Cardiac septum (tissue), 1 donor: ENCODE measurements at regions not wholly inside any gene's neighbourhood (a gene's known extent, or its start where the extent isn't known, plus 50 kb on each side); places are given as distances from the start of the nearest gene placed in this dataset.
A peak's percentile ranks its signal among the peaks of the same experiment; 100 is the strongest.

ENCODE experiments used
- DNase-seq: peaks from one replicate; pipeline ENCODE4 v3.0.0-alpha.2; 2020; ENCODE audit warnings: low spot score
- intact Hi-C: fragments of 100-400 bp; cut with DNase I; formaldehyde crosslinking; loops from one replicate; pipeline ENCODE4 v1.14.0; 2022
- donor health status: DM: no; HTN: no; CAD: no.

DNA sequence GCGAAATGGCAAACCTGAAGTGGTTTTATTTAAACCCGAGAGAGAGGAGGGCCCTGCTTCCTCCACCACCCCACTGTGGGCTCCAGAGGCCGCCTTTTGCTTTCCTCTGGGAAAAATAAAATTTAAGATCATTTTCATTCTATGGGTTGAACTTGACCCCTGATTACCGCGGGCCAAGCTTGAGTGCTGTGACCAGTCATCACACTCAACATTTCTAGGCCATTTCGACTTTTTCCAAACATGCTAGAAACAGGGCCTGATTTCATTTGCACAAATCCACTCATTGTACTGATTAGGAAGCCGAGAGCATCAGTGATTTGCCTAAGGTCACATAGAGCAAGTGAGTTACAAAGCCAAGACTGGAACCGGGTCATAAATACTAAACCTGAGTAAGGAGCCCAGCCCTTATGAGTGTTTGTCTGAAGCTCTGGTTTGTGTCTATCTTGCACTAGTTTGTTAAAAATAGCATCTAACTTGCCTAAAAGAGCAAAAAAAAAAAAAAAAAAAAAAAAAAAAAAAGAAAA lies 179.7 kb downstream of the DLL1 start:
- intact Hi-C loops: no loop called here
- DNase-seq: no peak

DNA sequence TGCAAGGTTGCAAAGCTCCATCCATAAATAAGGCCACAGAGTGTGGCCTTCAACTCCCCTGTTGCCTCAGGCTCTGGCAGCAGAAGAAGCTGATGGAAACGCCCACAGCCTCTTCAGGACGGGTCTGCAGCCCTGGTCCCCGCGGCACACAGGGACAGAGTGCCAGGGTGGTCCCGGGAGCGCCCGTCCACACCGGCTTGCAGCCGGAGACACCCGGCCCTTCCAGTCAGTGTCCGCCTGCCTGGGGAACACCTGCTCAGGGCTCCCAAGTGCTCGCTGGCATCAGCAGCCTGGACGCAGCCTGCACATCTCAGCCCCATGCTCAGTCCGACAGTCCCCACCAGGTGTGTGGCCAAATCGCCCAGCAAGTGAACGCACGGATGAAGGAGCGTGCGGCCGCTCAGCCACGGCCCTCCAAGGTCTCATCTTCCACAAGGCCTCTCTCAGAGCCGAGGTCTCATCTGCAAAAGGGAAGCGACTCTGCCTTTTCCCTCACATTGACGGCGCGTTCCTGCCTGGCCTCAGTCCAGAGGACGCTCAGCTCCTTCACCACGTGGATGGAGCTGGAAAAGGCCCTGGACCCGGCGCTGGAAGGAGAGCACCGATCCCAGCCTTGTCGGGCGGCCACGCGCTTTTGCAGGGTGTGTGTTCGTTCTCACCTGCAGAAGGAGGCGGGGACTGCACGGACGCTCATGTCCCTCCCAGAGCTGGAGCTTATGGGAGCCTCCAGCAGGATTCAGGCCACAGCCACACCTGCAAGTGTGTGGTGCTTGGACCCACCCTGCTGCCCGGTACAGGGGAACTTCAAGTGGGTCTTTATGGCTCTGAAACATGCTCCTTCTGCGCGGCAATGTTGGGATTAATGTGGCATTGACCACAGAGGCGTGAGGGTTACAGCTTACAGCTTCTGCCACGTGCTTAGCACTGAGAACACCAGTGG lies 180.4 kb downstream of the DLL1 start:
- intact Hi-C loops: no loop called here
- peak; percentile 66 for DNase-seq

DNA sequence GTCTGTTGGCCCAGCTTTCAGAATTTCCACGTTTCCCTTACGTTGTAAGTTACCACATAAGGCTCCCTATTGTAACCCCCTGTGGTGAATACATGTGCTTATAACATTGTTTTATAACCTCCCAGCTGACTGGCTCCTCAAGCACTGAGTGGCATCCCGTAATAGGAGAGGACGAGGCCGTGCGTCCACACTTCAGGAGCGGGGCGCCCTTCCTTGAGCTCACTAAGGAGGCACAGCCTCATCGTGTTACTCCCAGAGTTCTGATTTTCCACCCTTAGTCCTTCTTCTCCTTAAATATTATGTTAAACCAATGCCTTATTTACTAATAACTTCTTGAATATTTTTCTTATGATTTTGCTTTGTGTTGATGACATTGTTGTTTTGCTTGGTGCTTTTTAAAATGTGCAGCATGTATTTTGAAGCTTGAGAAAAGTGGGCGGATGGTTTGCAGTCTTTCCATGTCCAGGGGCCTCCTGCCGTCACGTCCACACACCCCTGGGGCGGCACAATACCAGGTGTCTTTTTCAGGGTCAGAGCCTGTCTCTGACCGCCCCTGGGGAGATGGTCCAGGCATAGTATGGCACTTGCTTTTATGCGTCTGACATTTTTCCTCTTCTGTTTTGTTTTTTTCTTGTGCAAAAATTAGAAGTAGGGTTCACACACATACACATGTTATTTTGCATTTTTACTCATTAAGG lies 181.8 kb downstream of the DLL1 start:
- DNase-seq: no peak
- intact Hi-C loops: no loop called here

DNA sequence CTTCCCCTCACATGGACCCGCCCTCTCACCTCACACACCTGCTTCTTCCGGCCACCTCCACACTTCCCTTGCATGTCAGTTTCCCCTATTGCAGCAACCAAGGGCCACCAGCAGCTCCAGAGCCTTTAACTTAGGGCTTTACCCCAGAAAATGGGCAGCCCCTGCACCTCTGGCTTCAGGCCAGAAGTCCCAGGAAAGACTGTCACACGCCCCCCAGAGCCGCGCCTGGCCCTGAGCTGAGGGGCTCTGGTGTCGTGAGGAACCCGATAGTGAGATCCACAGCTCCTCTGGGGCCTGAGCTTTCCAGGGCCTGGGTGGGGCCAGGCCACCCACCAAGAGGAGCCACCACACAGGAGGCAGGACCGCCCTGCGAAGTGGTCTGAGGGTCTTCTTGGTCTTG lies 182.4 kb downstream of the DLL1 start:
- intact Hi-C loops: no loop called here
- peak; percentile 50 for DNase-seq

DNA sequence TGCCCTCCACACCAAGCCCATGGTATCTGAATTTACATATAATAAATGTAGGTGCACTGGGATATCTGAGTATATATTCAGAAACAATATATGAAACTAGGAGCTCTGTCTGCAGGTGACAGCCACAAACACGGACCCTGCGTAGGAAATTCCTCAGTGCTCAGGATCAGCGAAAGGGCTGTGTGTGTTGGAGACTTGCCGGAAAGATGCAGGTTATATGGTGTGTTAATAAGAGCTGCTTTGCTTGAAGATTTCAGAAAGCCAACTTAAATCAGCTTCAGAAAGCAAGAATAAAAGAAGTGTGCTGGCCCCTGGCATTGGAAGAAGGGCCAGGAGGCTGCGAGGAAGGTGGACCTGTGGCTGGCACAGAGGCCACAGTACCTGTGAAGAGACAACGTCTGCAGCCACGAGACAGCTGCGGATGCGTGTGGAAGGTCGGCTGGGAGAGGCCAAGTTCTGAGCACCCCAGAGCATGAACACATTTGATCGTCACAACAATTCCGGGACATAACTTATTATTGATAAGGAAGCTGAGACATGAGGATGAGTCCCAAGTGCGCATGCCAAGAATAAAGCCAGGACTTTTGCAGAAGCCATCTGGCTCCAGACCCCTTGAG lies 183.2 kb downstream of the DLL1 start:
- intact Hi-C loops: no loop called here
- DNase-seq: peak; percentile 43

DNA sequence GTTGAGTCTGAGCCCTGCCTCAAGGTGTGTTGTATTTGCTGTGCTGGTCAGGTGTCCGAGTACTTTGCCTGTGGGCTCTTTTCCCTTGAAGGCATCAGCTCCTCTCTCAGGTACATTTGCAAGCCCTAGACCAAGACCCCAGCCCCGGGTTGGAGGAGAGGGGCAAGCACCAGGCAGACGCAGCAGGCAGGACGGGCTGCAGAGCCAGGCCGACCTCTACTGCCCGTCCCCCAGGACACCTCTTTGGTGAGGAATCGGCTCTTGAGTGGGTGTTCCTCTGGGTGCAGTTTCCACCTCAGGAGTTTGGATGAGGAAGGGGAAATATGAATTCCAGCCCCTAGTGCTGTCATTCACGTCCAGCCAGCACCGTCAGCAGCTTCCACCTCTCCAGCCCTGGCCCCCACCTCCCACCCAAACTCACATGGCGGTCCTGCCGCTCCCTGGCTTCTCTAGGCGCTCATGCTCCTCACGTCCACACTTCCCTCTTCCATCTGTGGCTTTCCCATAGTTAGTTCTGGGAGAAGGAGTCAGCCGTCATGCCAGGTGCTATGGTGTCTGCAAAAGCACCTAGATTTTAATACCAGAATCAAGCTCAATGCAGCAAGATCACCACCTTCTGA lies 183.9 kb downstream of the DLL1 start:
- DNase-seq: peak; percentile 64
- intact Hi-C loops: no loop called here

DNA sequence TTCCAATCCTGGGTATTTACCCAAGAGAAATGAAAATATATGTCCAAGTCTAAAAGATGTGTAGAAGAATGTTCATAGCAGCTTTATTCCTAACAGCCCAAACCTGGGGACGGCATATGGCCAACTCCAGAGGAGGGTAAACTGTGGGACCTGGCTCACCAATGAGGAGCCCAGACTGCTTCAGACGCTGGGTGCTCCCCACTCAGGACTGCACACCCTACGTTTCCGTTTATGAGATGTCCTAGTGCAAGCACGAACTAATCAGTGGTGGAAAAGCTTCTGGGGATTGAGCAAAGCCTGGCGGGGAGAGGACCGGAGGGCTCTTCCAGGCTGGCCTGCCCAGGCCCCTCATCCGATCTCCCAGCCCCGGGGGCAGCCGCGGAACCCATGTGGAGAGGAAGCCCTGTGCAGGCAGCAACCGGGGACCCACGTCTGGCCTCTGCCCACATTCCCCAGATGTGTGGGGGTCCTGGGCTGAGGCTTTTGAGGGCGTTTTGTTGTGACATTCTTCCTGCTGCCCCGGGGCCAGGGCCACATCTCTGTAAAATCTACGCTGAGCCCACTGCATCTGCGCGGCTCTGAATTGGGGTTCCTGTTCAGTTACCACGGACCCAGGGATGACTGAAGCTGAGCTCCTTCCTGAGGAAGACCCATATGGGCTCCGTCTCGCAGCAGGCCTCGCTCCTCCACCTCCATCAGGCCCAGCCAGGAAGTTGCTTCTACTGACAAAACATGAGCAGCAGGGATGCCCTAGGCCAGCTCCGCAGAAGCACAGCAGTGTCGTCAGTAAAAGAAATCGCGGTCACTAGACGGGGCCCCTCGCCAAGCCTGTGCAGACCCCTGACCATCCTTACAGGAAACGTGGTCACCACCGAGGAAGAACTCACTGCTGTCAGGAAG lies 188.0 kb downstream of the DLL1 start:
- intact Hi-C loops: no loop called here
- DNase-seq: peak; percentile 74

DNA sequence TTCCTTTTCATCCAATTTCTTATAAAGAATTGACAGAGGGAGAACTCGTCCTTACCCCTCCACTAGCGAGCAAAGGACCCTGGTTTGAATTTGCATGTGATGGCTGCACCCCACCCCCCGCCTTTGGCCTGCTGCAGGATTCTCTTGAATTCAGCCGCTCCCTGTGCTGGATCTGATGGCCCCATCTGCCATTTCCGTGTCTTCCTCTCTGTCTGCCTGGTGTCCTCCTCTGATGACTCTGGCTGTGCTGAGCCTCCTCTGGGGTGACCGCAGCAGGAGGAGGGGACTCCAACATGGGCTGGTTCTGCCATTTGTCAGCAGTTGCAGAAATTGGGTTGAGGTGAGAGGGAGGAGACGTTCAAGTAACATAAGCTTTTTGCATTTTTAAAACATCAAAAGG lies 188.8 kb downstream of the DLL1 start:
- intact Hi-C loops: no loop called here

DNA sequence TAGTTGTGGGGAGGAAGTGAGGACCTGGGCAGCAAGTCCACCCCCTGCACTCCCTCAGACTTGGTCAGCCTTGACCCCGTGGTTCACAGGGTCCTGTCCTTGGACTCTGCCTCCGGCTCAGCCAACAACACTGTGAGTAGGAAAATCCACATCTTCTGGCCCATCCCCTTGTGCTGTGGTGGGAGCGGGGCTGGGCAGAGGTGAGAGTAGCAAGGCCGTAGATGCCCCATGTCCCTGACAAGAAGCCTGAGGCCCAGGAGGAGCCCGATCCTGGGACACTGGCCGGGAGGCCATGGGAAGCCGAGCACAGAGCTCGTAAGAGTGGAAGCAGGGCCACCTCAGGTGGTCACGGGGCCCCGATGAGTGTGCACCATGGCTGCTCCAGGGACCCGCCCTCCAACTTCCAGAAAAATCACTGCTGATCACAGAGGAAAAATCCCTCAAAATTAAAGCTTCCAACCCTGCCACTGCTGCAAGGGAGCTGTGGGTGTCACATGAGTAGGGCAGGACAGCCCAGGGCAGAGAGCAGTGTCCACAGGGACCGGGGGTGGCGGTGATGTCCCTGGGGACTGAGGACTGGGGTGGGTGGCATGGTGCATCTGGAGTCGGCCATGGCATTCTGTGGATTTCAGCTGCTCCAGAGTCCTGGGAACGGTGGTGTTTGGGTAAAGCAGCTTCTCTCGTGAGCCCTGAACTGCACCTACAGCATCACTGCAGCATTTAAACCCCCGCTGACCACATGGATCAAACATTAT lies 189.4 kb downstream of the DLL1 start:
- DNase-seq: peak; percentile 70
- intact Hi-C loops: no loop called here

More for the DNA sequence above, 188.8 kb downstream of the DLL1 start:
- no peak for DNase-seq

DNA sequence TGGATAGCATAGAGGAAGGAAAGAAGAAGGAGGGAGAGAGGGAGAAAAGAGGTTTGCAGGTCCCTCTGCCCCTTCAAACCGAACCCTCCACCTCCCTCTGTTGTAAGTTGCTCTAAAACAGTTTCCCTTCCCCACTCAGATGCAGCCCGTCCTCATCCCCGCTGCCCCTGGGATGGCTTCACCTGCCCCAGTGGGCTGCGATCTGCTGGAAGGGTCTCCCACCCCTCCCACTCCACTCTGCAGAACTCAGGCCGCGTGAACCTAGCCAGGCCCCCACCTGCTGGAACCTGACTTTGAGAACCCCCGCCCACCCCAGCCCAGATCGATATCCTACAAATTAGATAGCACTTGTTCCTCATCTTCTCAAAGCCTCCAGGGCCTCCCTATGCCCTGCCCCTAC lies 190.8 kb downstream of the DLL1 start:
- DNase-seq: peak; percentile 64

DNA sequence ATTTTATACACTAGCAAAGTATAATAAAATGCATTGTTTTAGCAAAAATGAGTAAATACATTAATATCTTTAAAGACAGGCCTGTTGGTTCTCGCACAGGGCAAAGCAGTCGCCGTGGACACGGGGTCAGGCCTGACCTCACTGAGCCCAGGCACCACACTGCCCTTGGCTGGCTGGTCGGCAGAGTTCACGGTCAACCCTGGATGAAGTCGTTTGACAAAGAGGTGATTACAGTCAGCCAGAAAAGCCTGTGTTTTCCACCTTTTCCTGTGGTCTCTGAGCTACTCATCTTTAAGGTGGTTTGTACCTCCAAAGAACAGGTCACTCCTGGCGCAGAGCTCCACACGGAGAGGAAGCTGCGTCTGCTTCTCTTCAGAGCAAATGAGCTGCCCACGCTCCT lies 191.5 kb downstream of the DLL1 start:
- intact Hi-C loops: no loop called here
- DNase-seq: peak; percentile 58

More for the DNA sequence above, 190.8 kb downstream of the DLL1 start:
- intact Hi-C loops: no loop called here

DNA sequence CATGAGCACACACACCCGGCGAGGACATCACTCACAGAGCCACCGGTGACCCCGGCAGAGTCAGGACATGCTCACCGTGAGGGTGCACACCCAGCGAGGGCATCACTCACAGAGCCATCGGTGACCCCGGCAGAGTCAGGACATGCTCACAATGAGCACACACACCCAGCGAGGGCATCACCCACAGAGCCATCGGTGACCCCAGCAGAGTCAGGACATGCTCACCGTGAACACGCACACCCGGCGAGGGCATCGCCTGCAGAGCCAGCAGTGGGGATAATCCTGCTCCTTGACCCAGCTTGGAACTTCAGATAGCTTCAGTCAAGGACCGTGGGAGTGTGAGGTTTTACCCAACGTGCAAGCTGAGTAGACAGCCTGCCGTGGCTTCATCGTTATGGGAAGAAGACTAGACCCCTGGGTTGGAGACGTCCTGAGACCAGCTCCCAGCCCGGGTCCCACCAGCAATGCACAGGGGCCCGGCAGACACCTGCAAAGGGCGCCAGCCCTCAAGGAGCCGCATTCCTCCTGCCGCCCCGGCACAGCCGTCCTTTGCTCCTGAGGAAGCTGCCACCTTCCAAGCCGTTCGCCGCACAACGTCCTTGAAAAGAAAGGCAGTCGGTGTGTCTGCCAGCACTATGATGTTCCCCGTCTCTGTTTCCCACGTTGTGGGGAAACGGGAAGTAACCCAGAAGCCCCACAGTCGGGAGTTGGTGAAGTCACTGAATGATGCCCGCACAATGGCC lies 192.3 kb downstream of the DLL1 start:
- DNase-seq: peak; percentile 74
- intact Hi-C loops: no loop called here

DNA sequence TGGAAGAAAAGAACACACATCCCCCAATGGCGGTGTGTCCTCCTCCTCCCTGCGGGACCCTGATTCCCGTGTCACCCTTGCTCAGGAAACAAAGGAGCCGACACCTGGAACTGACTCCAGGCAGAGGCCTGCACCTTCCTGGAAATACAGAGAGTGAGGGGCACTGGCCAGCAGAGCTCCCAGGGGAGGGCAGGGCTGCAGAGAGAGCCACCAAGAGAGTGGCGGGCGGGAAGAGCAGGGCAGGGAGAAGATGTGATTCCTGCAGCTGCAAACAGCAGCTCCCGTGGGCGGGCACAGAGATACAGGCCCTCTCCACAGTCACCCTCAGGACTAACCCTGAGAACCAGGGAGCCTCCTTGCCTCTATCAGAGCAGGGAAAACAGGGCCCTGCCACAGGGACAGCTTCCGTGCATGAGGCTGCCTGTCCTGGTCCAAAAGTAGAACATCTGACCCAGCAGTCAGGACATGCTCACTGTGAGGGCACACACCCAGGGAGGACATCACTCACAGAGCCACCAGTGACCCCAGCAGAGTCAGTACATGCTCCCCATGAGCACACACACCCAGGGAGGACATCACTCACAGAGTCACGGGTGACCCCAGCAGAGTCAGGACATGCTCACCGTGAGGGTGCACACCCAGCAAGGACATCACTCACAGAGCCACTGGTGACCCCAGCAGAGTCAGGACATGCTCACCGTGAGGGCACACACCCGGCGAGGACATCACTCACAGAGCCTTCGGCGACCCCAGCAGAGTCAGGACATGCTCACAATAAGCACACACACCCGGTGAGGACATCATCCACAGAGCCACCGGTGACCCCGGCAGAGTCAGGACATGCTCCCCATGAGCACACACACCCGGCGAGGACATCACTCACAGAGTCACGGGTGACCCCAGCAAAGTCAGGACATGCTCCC lies 193.1 kb downstream of the DLL1 start:
- intact Hi-C loops: no loop called here
- peak; percentile 41 for DNase-seq

DNA sequence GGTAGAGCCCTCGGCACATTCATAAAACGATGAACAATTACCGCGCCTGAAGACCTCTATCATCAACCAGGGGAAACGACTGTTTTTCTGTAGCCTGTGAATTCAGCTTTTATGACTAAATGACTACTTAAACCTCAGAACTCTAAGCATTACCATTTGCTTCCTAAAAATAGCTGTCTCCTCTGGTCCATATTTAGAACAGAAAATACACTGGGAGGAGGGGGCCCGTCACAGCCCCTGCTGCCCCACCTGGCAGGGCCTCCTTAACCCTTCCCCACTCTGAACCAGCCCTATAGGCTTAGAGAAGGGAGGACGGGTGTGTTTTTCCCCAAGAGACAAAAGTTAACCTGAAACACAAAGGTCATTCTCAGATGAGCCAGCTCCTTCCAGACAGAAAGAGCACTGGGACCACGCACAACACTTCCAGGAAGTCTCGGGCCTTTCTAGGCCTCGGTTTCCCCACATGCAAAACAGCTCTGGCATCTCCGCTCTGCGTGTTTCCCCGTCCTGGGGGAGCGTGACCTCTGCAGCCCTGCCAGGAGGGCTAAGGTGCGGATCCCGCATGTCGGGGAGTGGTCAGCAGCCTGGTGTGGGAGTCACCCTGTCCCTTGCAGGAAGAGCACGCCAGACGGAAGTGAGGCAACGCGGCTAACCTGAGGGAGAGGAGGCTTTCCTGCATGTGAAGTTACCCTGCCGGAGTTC lies 193.9 kb downstream of the DLL1 start:
- peak; percentile 59 for DNase-seq
- intact Hi-C loops: no loop called here

DNA sequence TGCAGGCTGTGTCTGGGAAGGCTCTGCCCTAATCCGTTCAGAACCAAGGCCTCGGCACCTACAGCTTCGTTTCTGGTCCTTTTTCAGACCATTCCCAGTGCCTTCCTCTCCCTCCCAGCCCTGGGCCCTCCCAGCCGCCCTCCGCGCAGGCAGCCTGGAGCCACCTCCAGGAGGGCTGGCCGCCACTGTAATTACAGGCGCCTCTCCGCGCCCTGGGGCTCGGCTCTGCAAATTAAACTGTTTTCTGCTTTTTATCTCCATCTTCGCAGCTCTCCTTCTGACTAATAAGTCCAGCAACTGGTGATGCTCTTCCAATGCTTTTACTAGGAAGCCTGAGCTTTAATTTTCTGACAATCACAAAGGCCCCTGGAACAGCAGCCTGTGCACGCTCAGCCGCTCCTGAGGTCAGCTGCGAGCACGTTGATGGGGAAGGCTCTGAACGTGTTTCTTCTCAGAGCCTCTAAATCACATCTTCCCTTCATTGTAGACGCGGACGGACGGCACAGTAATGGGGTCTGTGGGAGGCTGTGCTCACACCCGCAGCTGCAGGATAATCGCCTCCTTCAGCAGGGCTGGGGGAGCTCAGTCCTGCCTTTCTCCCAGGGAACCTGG lies 194.6 kb downstream of the DLL1 start:
- peak; percentile 63 for DNase-seq
- intact Hi-C loops: no loop called here
